Lung (tissue), 11 donors: ENCODE measurements at regions not wholly inside any gene's neighbourhood (a gene's known extent, or its start where the extent isn't known, plus 50 kb on each side); places are given as distances from the start of the nearest gene placed in this dataset.

Experiments used
- ATAC-seq: fragments of 200-7000 bp; cut with Tn5 transposase; one replicate; pipeline ENCODE4 v1.9.1; 2020; ENCODE audit warnings: moderate number of reproducible peaks; ENCODE audit not compliant: insufficient read depth, low FRiP score
- DNase-seq, 3 donors: peaks; one replicate each; pipeline ENCODE4 v3.0.0-alpha.2; 2013 to 2017
- H3K27ac ChIP-seq, 2 donors: one replicate each; pipeline ENCODE4 v1.5.1; 2013; ENCODE audit warnings: mild to moderate bottlenecking in 2 of 2, moderate library complexity in 2 of 2, control low read depth in 1 of 2, inconsistent platforms in 1 of 2, low read depth in 1 of 2, low read length in 1 of 2
- H3K27me3 ChIP-seq, 3 donors: one replicate each; pipeline ENCODE4 v1.5.1; 2013; ENCODE audit warnings: low read length in 2 of 3; ENCODE audit not compliant: control insufficient read depth in 3 of 3, insufficient read depth in 3 of 3
- H3K36me3 ChIP-seq, 4 donors: one replicate each; pipeline ENCODE4 v1.5.1; 2013; ENCODE audit warnings: low read length in 4 of 4, mild to moderate bottlenecking in 1 of 4, moderate library complexity in 1 of 4; ENCODE audit not compliant: control insufficient read depth in 4 of 4, insufficient read depth in 4 of 4
- H3K4me1 ChIP-seq, 5 donors: one replicate each; pipeline ENCODE4 v1.5.1; 2013; ENCODE audit warnings: low read length in 5 of 5, mild to moderate bottlenecking in 2 of 5, moderate library complexity in 1 of 5; ENCODE audit not compliant: control insufficient read depth in 5 of 5, insufficient read depth in 5 of 5
- H3K4me3 ChIP-seq: one replicate; pipeline ENCODE4 v1.5.1; 2013; ENCODE audit warnings: mild to moderate bottlenecking, control low read depth, moderate library complexity
- H3K9ac ChIP-seq, 2 donors: one replicate each; pipeline ENCODE4 v1.5.1; 2013; ENCODE audit warnings: low read length in 2 of 2, control low read depth in 1 of 2; ENCODE audit not compliant: insufficient read depth in 1 of 2
- H3K9me3 ChIP-seq, 4 donors: one replicate each; pipeline ENCODE4 v1.5.1; 2013; ENCODE audit warnings: low read length in 3 of 4, mild to moderate bottlenecking in 1 of 4, moderate library complexity in 1 of 4; ENCODE audit not compliant: control insufficient read depth in 4 of 4, insufficient read depth in 3 of 4
- CTCF ChIP-seq: IDR thresholded peaks from 2 replicates; pipeline ENCODE4 v1.5.1; 2012; ENCODE audit warnings: mild to moderate bottlenecking; ENCODE audit errors: control extremely low read depth, extremely low read depth
- WGBS, 2 donors: extraction: QIAGEN DNeasy Blood & Tissue Kit; methylation state at CpG; one replicate each; pipeline ENCODE4 v1.1.7; 2013; 5-methylcytosine and 5-hydroxymethylcytosine counted together
- donor health status: control.
- donor health status: control.
- donor health status: Bipolar disorder and iron deficiency.
- donor health status: healthy.
- donor health status: DM: yes; HTN: yes; CAD: no.

- WGBS, 2 donors, result 79 to 85% methylated on average over 5 of the region's 5 CpGs
- Histone ChIP-seq H3K9ac (no peak overlapping the region), H3K4me3 (no peak overlapping the region), H3K4me1 (no peaks in the 10 kb centered on the region), H3K27ac (no peak overlapping the region), H3K27me3 (no peaks in the 10 kb centered on the region), H3K9me3 (peaks cover 0 to 12% (median 6%) of the 10 kb centered on the region in 4 donors), H3K36me3 (no peaks in the 10 kb centered on the region)
- no peak for TF ChIP-seq CTCF
- ATAC-seq (no peak), DNase-seq (no peak)
Measured at GRCh38 chr11:41917900-41918299, 458.4 kb upstream of the LRRC4C start.

GRCh38 chr11:41920374-41920773 is 460.9 kb upstream of the LRRC4C start:
- ATAC-seq, result no peak

GRCh38 chr11:41921746-41922390 is 462.4 kb upstream of the LRRC4C start:
- H3K27me3 ChIP-seq, result no peaks in the 10 kb centered on the region
- no peak overlapping the region for H3K9ac ChIP-seq
- H3K36me3 ChIP-seq, result no peaks in the 10 kb centered on the region
- no peak for TF ChIP-seq CTCF
- no peak for ATAC-seq
- no peak overlapping the region for H3K4me3 ChIP-seq
- no peaks in the 10 kb centered on the region for H3K4me1 ChIP-seq
- 70 to 83% methylated on average over 2 of the region's 2 CpGs for WGBS, 2 donors
- peaks cover 0 to 12% (median 3%) of the 10 kb centered on the region in 4 donors for H3K9me3 ChIP-seq
- DNase-seq, result no peak
- no peak overlapping the region for H3K27ac ChIP-seq

More at GRCh38 chr11:41920374-41920773, 460.9 kb upstream of the LRRC4C start:
- no peaks in the 10 kb centered on the region for H3K4me1 ChIP-seq
- H3K9ac ChIP-seq, result no peak overlapping the region
- no peaks in the 10 kb centered on the region for H3K36me3 ChIP-seq
- H3K27ac ChIP-seq, result no peak overlapping the region
- no peak for TF ChIP-seq CTCF
- DNase-seq, result no peak
- H3K27me3 ChIP-seq, result no peaks in the 10 kb centered on the region
- 44 to 80% methylated on average over 2 of the region's 2 CpGs for WGBS, 2 donors
- H3K9me3 ChIP-seq, result peaks cover 0 to 12% (median 3%) of the 10 kb centered on the region in 4 donors
- H3K4me3 ChIP-seq, result no peak overlapping the region

GRCh38 chr11:41926339-41926738 is 466.9 kb upstream of the LRRC4C start:
- TF ChIP-seq CTCF, result no peak
- ATAC-seq (no peak), DNase-seq (no peak)
- Histone ChIP-seq H3K27me3 (no peaks in the 10 kb centered on the region), H3K9me3 (peaks cover 0 to 3% (median 0%) of the 10 kb centered on the region in 4 donors), H3K9ac (no peak overlapping the region), H3K27ac (no peak overlapping the region), H3K36me3 (no peaks in the 10 kb centered on the region), H3K4me1 (no peaks in the 10 kb centered on the region), H3K4me3 (no peak overlapping the region)
- 80 to 89% methylated on average over 4 of the region's 4 CpGs for WGBS, 2 donors
